Spleen (tissue), 11 donors: ENCODE measurements at regions not wholly inside any gene's neighbourhood (a gene's known extent, or its start where the extent isn't known, plus 50 kb on each side); places are given as distances from the start of the nearest gene placed in this dataset.

ENCODE experiments used
- DNase-seq: peaks from one replicate; pipeline ENCODE4 v3.0.0-alpha.2; 2020
- H3K27ac ChIP-seq, 8 donors: fragments of 200-600 bp; sonication (generic) in 7 of 8; 1 replicate in 4 of 8; 2 replicates in 4 of 8; pipeline versions ENCODE4 v1.5.0 to v1.8.0; 2016 to 2021; ENCODE audit warnings: inconsistent platforms in 4 of 8, mild to moderate bottlenecking in 4 of 8, moderate library complexity in 1 of 8
- H3K27me3 ChIP-seq, 7 donors: fragments of 200-600 bp; sonication (generic) in 6 of 7; replicated peaks in 1 of 7; 1 replicate in 4 of 7; 2 replicates in 3 of 7; pipeline versions ENCODE4 v1.5.0 to v1.8.0; 2016 to 2021; ENCODE audit warnings: inconsistent platforms in 3 of 7, mild to moderate bottlenecking in 1 of 7
- H3K36me3 ChIP-seq, 6 donors: fragments of 200-600 bp; sonication (generic) in 5 of 6; 1 replicate in 4 of 6; 2 replicates in 2 of 6; pipeline versions ENCODE4 v1.5.0 to v1.8.0; 2016 to 2021; ENCODE audit warnings: inconsistent platforms in 2 of 6
- H3K4me1 ChIP-seq, 6 donors: fragments of 200-600 bp; sonication (generic) in 5 of 6; 1 replicate in 3 of 6; 2 replicates in 3 of 6; pipeline versions ENCODE4 v1.5.0 to v1.8.0; 2016 to 2021; ENCODE audit warnings: inconsistent platforms in 3 of 6
- H3K4me3 ChIP-seq, 8 donors: fragments of 200-600 bp; sonication (generic) in 7 of 8; 1 replicate in 4 of 8; 2 replicates in 4 of 8; pipeline versions ENCODE4 v1.5.0 to v1.8.0; 2016 to 2021; ENCODE audit warnings: inconsistent platforms in 4 of 8, mild to moderate bottlenecking in 4 of 8, moderate library complexity in 2 of 8
- H3K9me3 ChIP-seq, 8 donors: fragments of 200-600 bp; sonication (generic) in 7 of 8; 1 replicate in 4 of 8; 2 replicates in 4 of 8; pipeline versions ENCODE4 v1.5.0 to v1.8.0; 2016 to 2021; ENCODE audit warnings: inconsistent platforms in 4 of 8
- CTCF ChIP-seq, 11 experiments: fragments of 200-600 bp in 7 of 11; fragments of 450-650 bp in 4 of 11; sonication (generic) in 4 of 11; IDR thresholded peaks in 8 of 11; conservative IDR thresholded peaks in 3 of 11; 1 replicate in 7 of 11; 2 replicates in 4 of 11; pipeline versions ENCODE4 v1.4.0 to v1.8.0; 2016 to 2021; ENCODE audit warnings: antibody characterized with exemption in 11 of 11, inconsistent platforms in 4 of 11, mild to moderate bottlenecking in 1 of 11
- POLR2A ChIP-seq, 3 donors: fragments of 450-650 bp; IDR thresholded peaks; one replicate each; pipeline ENCODE4 v1.5.1; 2017; ENCODE audit warnings: antibody characterized with exemption in 3 of 3, mild to moderate bottlenecking in 1 of 3
- POLR2AphosphoS5 ChIP-seq, 3 donors: sonication (generic); formaldehyde crosslinking; IDR thresholded peaks; one replicate each; pipeline ENCODE4 v1.5.1; 2017; ENCODE audit warnings: antibody characterized with exemption in 3 of 3
- WGBS, 5 donors: extraction: QIAGEN DNeasy Blood & Tissue Kit in 3 of 5; methylation state at CpG; one replicate each; pipeline versions ENCODE4 v1.1.5 to v1.1.7; 2013 to 2018; 5-methylcytosine and 5-hydroxymethylcytosine counted together
- intact Hi-C: fragments of 100-400 bp; cut with DNase I; formaldehyde crosslinking; loops from one replicate; pipeline ENCODE4 v1.15.0; 2023; ENCODE audit warnings: low total_unique reads
- donor health status: healthy with polysubstance abuse.
- donor health status: DM: no; HTN: no; CAD: no; lungs with moderate emphysema.
- donor health status: DM: no; HTN: no; CAD: no.
- donor health status: Bipolar disorder and iron deficiency.
- donor health status: healthy.
- donor health status: DM: no; HTN: no; CAD: no.
- donor health status: DM: yes; HTN: yes; CAD: no.

GRCh38 chr18:25725501-25725900, 364.9 kb downstream of the SS18 start:
- intact Hi-C loops, result no loop called here
- TF ChIP-seq POLR2AphosphoS5 (IDR thresholded peaks at IDR 0.05) (no peak), POLR2A (IDR thresholded peaks at IDR 0.05) (no peak), CTCF (IDR thresholded peaks at IDR 0.05 in 8 of 11, conservative IDR thresholded peaks at IDR 0.05 in 3 of 11) (no peak)
- no peak overlapping the region for H3K27ac ChIP-seq
- peaks cover 0 to 8% (median 0%) of the 10 kb centered on the region in 7 donors for H3K27me3 ChIP-seq
- no peaks in the 10 kb centered on the region for H3K36me3 ChIP-seq
- H3K9me3 ChIP-seq, result peaks cover 0 to 26% (median 2%) of the 10 kb centered on the region in 8 donors
- WGBS, 5 donors, result 59 to 79% (median 67%) methylated on average over 2 of the region's 2 CpGs
- no peak overlapping the region for H3K4me3 ChIP-seq
- DNase-seq, result no peak
- H3K4me1 ChIP-seq, result peaks cover 0 to 11% (median 0%) of the 10 kb centered on the region in 6 donors

- intact Hi-C loops, result no loop called here
- Histone ChIP-seq H3K4me3 (no peak overlapping the region), H3K27ac (no peak overlapping the region), H3K9me3 (peaks cover 0 to 21% (median 0%) of the 10 kb centered on the region in 8 donors), H3K36me3 (no peaks in the 10 kb centered on the region), H3K4me1 (peaks cover 0 to 11% (median 0%) of the 10 kb centered on the region in 6 donors), H3K27me3 (peaks cover 0 to 8% (median 0%) of the 10 kb centered on the region in 7 donors)
- WGBS, 5 donors, result 70 to 84% (median 74%) methylated on average over 4 of the region's 4 CpGs
- no peak for TF ChIP-seq CTCF (IDR thresholded peaks at IDR 0.05 in 8 of 11, conservative IDR thresholded peaks at IDR 0.05 in 3 of 11)
- no peak for TF ChIP-seq POLR2AphosphoS5 (IDR thresholded peaks at IDR 0.05)
- no peak for TF ChIP-seq POLR2A (IDR thresholded peaks at IDR 0.05)
- DNase-seq, result no peak
Measured at GRCh38 chr18:25724997-25725396, 365.4 kb downstream of the SS18 start.

- no peak overlapping the region for H3K4me3 ChIP-seq
- intact Hi-C loops, result no loop called here
- H3K36me3 ChIP-seq, result no peaks in the 10 kb centered on the region
- H3K9me3 ChIP-seq, result peaks cover 0 to 19% (median 0%) of the 10 kb centered on the region in 8 donors
- H3K27me3 ChIP-seq, result peaks cover 0 to 8% (median 0%) of the 10 kb centered on the region in 7 donors
- H3K27ac ChIP-seq, result no peak overlapping the region
- TF ChIP-seq POLR2A (IDR thresholded peaks at IDR 0.05), result no peak
- TF ChIP-seq POLR2AphosphoS5 (IDR thresholded peaks at IDR 0.05), result no peak
- no peak for TF ChIP-seq CTCF (IDR thresholded peaks at IDR 0.05 in 8 of 11, conservative IDR thresholded peaks at IDR 0.05 in 3 of 11)
- 73 to 96% (median 85%) methylated on average over 2 of the region's 2 CpGs for WGBS, 5 donors
- peaks cover 0 to 11% (median 0%) of the 10 kb centered on the region in 6 donors for H3K4me1 ChIP-seq
- no peak for DNase-seq
Measured at GRCh38 chr18:25724121-25724520, 366.3 kb downstream of the SS18 start.

- no peak for DNase-seq
- Histone ChIP-seq H3K27me3 (peaks cover 0 to 9% (median 0%) of the 10 kb centered on the region in 7 donors), H3K4me3 (no peak overlapping the region), H3K27ac (no peak overlapping the region), H3K36me3 (no peaks in the 10 kb centered on the region), H3K9me3 (peaks cover 0 to 32% (median 11%) of the 10 kb centered on the region in 8 donors), H3K4me1 (no peaks in the 10 kb centered on the region)
- WGBS, 5 donors, result 80 to 98% (median 85%) methylated on average over 4 of the region's 4 CpGs
- intact Hi-C loops, result no loop called here
- no peak for TF ChIP-seq POLR2AphosphoS5 (IDR thresholded peaks at IDR 0.05)
- no peak for TF ChIP-seq CTCF (IDR thresholded peaks at IDR 0.05 in 8 of 11, conservative IDR thresholded peaks at IDR 0.05 in 3 of 11)
- no peak for TF ChIP-seq POLR2A (IDR thresholded peaks at IDR 0.05)
Measured at GRCh38 chr18:25713103-25713502, 361.1 kb upstream of the ZNF521 start.
